Body of pancreas (tissue), 4 donors: ENCODE measurements at regions not wholly inside any gene's neighbourhood (a gene's known extent, or its start where the extent isn't known, plus 50 kb on each side); places are given as distances from the start of the nearest gene placed in this dataset.

Source experiments
- CTCF ChIP-seq, 7 experiments: fragments of 450-650 bp in 4 of 7; fragments of 200-600 bp in 3 of 7; sonication (generic) in 3 of 7; IDR thresholded peaks; one replicate each; pipeline ENCODE4 v1.5.1; 2016 to 2019; ENCODE audit warnings: antibody characterized with exemption in 7 of 7
- POLR2A ChIP-seq, 3 donors: fragments of 450-650 bp; IDR thresholded peaks; one replicate each; pipeline ENCODE4 v1.6.1; 2016; ENCODE audit warnings: antibody characterized with exemption in 3 of 3, mild to moderate bottlenecking in 2 of 3

GRCh38 chr10:28094121-28094520 lies 95.2 kb upstream of the ODAD2 start:
- no peak for TF ChIP-seq CTCF (IDR thresholded peaks at IDR 0.05)
- TF ChIP-seq POLR2A (IDR thresholded peaks at IDR 0.05), result no peak
